B cell (primary cell): ENCODE measurements at regions not wholly inside any gene's neighbourhood (a gene's known extent, or its start where the extent isn't known, plus 50 kb on each side); places are given as distances from the start of the nearest gene placed in this dataset.

Experiments
- ATAC-seq: fragments of 200-7000 bp; cut with Tn5 transposase; one replicate; pipeline ENCODE4 v1.10.0; 2021; ENCODE audit warnings: low read depth, mild to moderate bottlenecking, moderate number of reproducible peaks, moderate library complexity
- CTCF ChIA-PET: fragments of 350-600 bp; sonication (Branson Sonifier 250); formaldehyde crosslinking; loops from one replicate; lab custom pipeline; 2021; ENCODE audit warnings: antibody characterized with exemption, inconsistent platforms; lab: Charles Lee
- POLR2A ChIA-PET: fragments of 350-600 bp; sonication (Branson Sonifier 250); formaldehyde crosslinking; loops from one replicate; lab custom pipeline; 2021; ENCODE audit warnings: antibody characterized with exemption; lab: Charles Lee
- DNase-seq: peaks from one replicate; pipeline ENCODE4 v3.0.0; 2013
- H2AFZ ChIP-seq: 2 replicates; pipeline ENCODE4 v1.6.1; 2012; ENCODE audit warnings: mild to moderate bottlenecking, low read depth, low read length; ENCODE audit not compliant: insufficient read depth, poor library complexity, severe bottlenecking
- H3K27ac ChIP-seq, 2 donors: 1 replicate in 1 of 2; 2 replicates in 1 of 2; pipeline ENCODE4 v1.5.1; 2012 to 2013; ENCODE audit warnings: low read length in 2 of 2, mild to moderate bottlenecking in 2 of 2, moderate library complexity in 1 of 2
- H3K27me3 ChIP-seq, 4 experiments: fragments of 200-600 bp in 1 of 4; sonication (generic) in 1 of 4; replicated peaks in 1 of 4; 1 replicate in 2 of 4; 2 replicates in 2 of 4; pipeline versions ENCODE4 v1.6.1 to v1.7.0; 2013 to 2016; ENCODE audit warnings: low read length in 3 of 4, mild to moderate bottlenecking in 2 of 4, mixed read lengths in 1 of 4, moderate library complexity in 1 of 4; ENCODE audit not compliant: insufficient read depth in 4 of 4, control insufficient read depth in 3 of 4; ENCODE audit errors: control extremely low read depth in 1 of 4
- H3K36me3 ChIP-seq, 2 experiments: replicated peaks in 1 of 2; 1 replicate in 1 of 2; 2 replicates in 1 of 2; pipeline versions ENCODE4 v1.6.1 to v1.7.1; 2013; ENCODE audit warnings: low read length in 1 of 2; ENCODE audit not compliant: insufficient read depth in 2 of 2, control insufficient read depth in 1 of 2; ENCODE audit errors: control extremely low read depth in 1 of 2, extremely low read depth in 1 of 2
- H3K4me1 ChIP-seq, 2 donors: fragments of 200-600 bp in 1 of 2; sonication (generic) in 1 of 2; 1 replicate in 1 of 2; 2 replicates in 1 of 2; pipeline versions ENCODE4 v1.5.1 to v1.6.1; 2013 to 2017; ENCODE audit warnings: low read length in 2 of 2; ENCODE audit not compliant: control insufficient read depth in 2 of 2, insufficient read depth in 2 of 2
- H3K4me2 ChIP-seq: replicated peaks from 2 replicates; pipeline ENCODE3; 2012; ENCODE audit warnings: mild to moderate bottlenecking, low read depth, low read length; ENCODE audit not compliant: poor library complexity, severe bottlenecking
- H3K4me3 ChIP-seq, 5 experiments: fragments of 200-600 bp in 1 of 5; sonication (generic) in 1 of 5; 1 replicate in 3 of 5; 2 replicates in 2 of 5; pipeline versions ENCODE4 v1.5.1 to v1.7.0; 2011 to 2016; ENCODE audit warnings: low read length in 4 of 5, mild to moderate bottlenecking in 4 of 5, low read depth in 2 of 5, control low read depth in 1 of 5, moderate library complexity in 1 of 5; ENCODE audit not compliant: insufficient read depth in 1 of 5; ENCODE audit errors: control extremely low read depth in 1 of 5, extremely low read depth in 1 of 5
- H3K79me2 ChIP-seq: fragments of 200-600 bp; sonication (generic); one replicate; pipeline ENCODE4 v1.6.0; 2016; ENCODE audit warnings: low read length; ENCODE audit not compliant: control insufficient read depth, insufficient read depth
- H3K9ac ChIP-seq: fragments of 200-600 bp; sonication (generic); 2 replicates; pipeline ENCODE4 v1.6.1; 2017; ENCODE audit warnings: mild to moderate bottlenecking, low read length, moderate library complexity
- H3K9me3 ChIP-seq, 3 donors: one replicate each; pipeline versions ENCODE4 v1.6.1 to v1.7.1; 2013; ENCODE audit warnings: low read length in 2 of 3; ENCODE audit not compliant: control insufficient read depth in 2 of 3, insufficient read depth in 1 of 3; ENCODE audit errors: control extremely low read depth in 1 of 3
- H4K20me1 ChIP-seq: 2 replicates; pipeline ENCODE4 v1.6.0; 2012; ENCODE audit warnings: mild to moderate bottlenecking, low read length; ENCODE audit not compliant: insufficient read depth, control insufficient read depth, poor library complexity, severe bottlenecking
- H3K27ac Mint-ChIP-seq: one replicate; pipeline ENCODE4 v1.8.0; 2021; ENCODE audit warnings: mixed read lengths
- H3K27me3 Mint-ChIP-seq: one replicate; pipeline ENCODE4 v1.8.0; 2021; ENCODE audit warnings: mixed read lengths
- H3K4me1 Mint-ChIP-seq: one replicate; pipeline ENCODE4 v1.8.0; 2021; ENCODE audit warnings: mixed read lengths
- H3K4me3 Mint-ChIP-seq: one replicate; pipeline ENCODE4 v1.8.0; 2021; ENCODE audit warnings: mixed read lengths
- H3K9me3 Mint-ChIP-seq: one replicate; pipeline ENCODE4 v1.8.0; 2022; ENCODE audit warnings: mixed read lengths; ENCODE audit not compliant: insufficient read depth
- EZH2 ChIP-seq: IDR thresholded peaks from 2 replicates; pipeline ENCODE4 v1.6.1; 2012; ENCODE audit warnings: borderline replicate concordance, low read depth, mild to moderate bottlenecking, moderate library complexity, low read length; ENCODE audit not compliant: insufficient read depth, poor library complexity, severe bottlenecking
- WGBS: methylation state at CpG from one replicate; pipeline ENCODE4 v1.1.5; 2013; ENCODE audit warnings: missing lambda C conversion rate; ENCODE audit not compliant: insufficient coverage; 5-methylcytosine and 5-hydroxymethylcytosine counted together
- intact Hi-C: fragments of 100-400 bp; cut with micrococcal nuclease; formaldehyde crosslinking; loops from one replicate; pipeline ENCODE4 v1.10.0; 2022
- TF ChIP-seq, protein P1 (sequence below): fragments of 200-600 bp; IDR thresholded peaks from one replicate; pipeline ENCODE4 v1.8.0; 2022; ENCODE audit warnings: antibody characterized with exemption, mild to moderate bottlenecking

DNA sequence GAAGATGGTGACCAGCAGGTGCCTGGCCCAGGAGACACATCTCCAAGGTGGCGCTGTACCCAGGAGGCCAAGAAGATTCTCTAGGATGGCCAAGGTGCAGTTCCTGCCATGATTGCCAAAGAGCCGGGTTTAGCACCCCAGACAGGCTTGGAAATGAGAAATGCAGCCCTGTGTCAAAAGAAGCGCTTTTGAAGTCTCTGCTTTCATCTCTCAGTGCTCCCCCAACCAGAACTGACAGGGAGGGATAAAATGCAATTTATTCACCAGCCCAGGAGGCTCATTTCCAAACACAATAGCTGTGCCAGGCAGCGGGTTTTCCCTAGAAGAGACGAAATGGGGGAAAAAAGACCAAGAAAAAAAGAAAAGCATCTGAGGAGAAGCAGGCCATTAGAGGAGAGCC lies 195.9 kb upstream of the NCAM1 start:
- peaks cover 4% of the 10 kb centered on the region for H3K27me3 Mint-ChIP-seq
- no peaks in the 10 kb centered on the region for H3K79me2 ChIP-seq
- no peaks in the 10 kb centered on the region for H3K36me3 ChIP-seq
- peaks cover 0 to 7% (median 0%) of the 10 kb centered on the region in 3 donors for H3K9me3 ChIP-seq
- H4K20me1 ChIP-seq = no peaks in the 10 kb centered on the region
- TF ChIP-seq, protein P1, sequence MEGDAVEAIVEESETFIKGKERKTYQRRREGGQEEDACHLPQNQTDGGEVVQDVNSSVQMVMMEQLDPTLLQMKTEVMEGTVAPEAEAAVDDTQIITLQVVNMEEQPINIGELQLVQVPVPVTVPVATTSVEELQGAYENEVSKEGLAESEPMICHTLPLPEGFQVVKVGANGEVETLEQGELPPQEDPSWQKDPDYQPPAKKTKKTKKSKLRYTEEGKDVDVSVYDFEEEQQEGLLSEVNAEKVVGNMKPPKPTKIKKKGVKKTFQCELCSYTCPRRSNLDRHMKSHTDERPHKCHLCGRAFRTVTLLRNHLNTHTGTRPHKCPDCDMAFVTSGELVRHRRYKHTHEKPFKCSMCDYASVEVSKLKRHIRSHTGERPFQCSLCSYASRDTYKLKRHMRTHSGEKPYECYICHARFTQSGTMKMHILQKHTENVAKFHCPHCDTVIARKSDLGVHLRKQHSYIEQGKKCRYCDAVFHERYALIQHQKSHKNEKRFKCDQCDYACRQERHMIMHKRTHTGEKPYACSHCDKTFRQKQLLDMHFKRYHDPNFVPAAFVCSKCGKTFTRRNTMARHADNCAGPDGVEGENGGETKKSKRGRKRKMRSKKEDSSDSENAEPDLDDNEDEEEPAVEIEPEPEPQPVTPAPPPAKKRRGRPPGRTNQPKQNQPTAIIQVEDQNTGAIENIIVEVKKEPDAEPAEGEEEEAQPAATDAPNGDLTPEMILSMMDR = no peak
- TF ChIP-seq EZH2 = no peak
- DNase-seq (no peak), ATAC-seq (no peak)
- 93% methylated on average over 4 of the region's 5 CpGs for WGBS
- no peak overlapping the region for H3K4me2 ChIP-seq
- ChIA-PET CTCF (no interaction called here), POLR2A (no interaction called here)
- H3K9me3 Mint-ChIP-seq = no peaks in the 10 kb centered on the region
- H3K27ac ChIP-seq = no peak overlapping the region
- H3K27me3 ChIP-seq = no peaks in the 10 kb centered on the region
- no peak overlapping the region for H3K27ac Mint-ChIP-seq
- no peak overlapping the region for H3K4me3 ChIP-seq
- no peak overlapping the region for H2AFZ ChIP-seq
- no peak overlapping the region for H3K4me3 Mint-ChIP-seq
- intact Hi-C loops = no loop called here
- H3K4me1 Mint-ChIP-seq = no peaks in the 10 kb centered on the region
- no peaks in the 10 kb centered on the region for H3K4me1 ChIP-seq
- no peak overlapping the region for H3K9ac ChIP-seq

DNA sequence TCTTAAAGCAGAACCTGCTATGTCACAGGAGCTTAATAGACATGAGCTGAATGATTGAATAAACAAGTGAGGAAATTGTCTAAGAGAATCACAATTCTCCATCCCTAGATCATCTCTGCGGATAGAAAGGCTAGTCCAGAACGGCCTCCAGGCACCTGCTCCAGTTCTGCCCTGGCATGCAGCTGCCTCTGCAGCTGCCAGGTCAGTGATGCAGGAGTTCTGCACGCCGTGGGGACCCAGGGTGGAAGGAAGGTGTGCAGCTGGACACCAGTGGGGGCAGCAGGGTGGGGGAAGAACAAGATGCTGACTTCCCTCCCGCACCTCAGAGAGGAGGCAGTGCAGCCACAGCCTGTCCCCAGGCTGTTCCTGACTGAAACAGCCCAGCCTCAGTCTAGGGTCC lies 192.1 kb upstream of the NCAM1 start:
- Histone ChIP-seq H3K9ac (no peak overlapping the region), H4K20me1 (no peaks in the 10 kb centered on the region), H3K79me2 (no peaks in the 10 kb centered on the region), H3K9me3 (peaks cover 0 to 7% (median 0%) of the 10 kb centered on the region in 3 donors), H3K27ac (no peak overlapping the region), H3K4me1 (no peaks in the 10 kb centered on the region), H3K4me2 (no peak overlapping the region), H3K4me3 (no peak overlapping the region), H3K36me3 (no peaks in the 10 kb centered on the region), H2AFZ (no peak overlapping the region), H3K27me3 (no peaks in the 10 kb centered on the region)
- WGBS = 58% methylated on average over 4 of the region's 5 CpGs
- DNase-seq (no peak), ATAC-seq (no peak)
- CTCF ChIA-PET = no interaction called here
- Mint-ChIP-seq H3K27me3 (peaks cover 6% of the 10 kb centered on the region), H3K4me3 (no peak overlapping the region), H3K27ac (no peak overlapping the region), H3K4me1 (no peaks in the 10 kb centered on the region), H3K9me3 (no peaks in the 10 kb centered on the region)
- POLR2A ChIA-PET = no interaction called here
- no peak for TF ChIP-seq EZH2
- TF ChIP-seq, protein P1 = no peak
- intact Hi-C loops = no loop called here
